ENCODE measurements at regions not wholly inside any gene's neighbourhood (a gene's known extent, or its start where the extent isn't known, plus 50 kb on each side); places are given as distances from the start of the nearest gene placed in this dataset.

DNA sequence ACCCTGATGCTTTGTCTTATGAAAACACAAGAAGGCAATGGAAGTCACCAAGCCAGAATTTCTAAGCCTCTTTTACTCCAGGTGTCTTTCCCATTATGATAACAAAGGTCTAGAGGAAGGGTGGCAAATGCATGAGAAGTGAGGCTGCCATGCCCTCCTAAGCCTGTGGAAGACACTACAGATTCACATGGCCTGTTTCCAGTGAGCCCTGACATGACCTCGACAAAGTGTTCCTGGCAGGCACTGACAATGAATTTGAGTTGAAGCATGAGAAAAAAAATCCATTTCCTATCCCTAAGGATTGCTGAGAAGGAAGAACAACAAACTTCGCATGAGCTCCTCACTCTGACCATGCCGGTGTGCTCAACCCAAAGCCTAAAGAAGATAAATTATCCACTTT is 268.0 kb downstream of the HTR7 start:
- H3K4me2 ChIP-seq (ENCODE audit: low read depth, low read length): no peak overlapping the region
- no peaks in the 10 kb centered on the region for H3K36me3 ChIP-seq (replicated peaks in 1 of 2; ENCODE audit: control insufficient read depth in 1 of 2, insufficient read depth in 2 of 2, low read length in 2 of 2)
- intact Hi-C loops (cut with micrococcal nuclease; ENCODE audit: unreplicated experiment): no loop called here
- in situ Hi-C loops (cut with HindIII; ENCODE audit: extremely low pct_ligation_motif_present, low pct_unique_long_range_greater_than_20kb): loop anchor here (5.0 kb wide), 1 partner anchor 798 kb away; no protein-coding TSS in a partner anchor
- no peaks in the 10 kb centered on the region for H3K79me2 ChIP-seq (ENCODE audit: insufficient read depth, low read length)
- no peak for FAIRE-seq
- TF ChIP-seq, protein P1, sequence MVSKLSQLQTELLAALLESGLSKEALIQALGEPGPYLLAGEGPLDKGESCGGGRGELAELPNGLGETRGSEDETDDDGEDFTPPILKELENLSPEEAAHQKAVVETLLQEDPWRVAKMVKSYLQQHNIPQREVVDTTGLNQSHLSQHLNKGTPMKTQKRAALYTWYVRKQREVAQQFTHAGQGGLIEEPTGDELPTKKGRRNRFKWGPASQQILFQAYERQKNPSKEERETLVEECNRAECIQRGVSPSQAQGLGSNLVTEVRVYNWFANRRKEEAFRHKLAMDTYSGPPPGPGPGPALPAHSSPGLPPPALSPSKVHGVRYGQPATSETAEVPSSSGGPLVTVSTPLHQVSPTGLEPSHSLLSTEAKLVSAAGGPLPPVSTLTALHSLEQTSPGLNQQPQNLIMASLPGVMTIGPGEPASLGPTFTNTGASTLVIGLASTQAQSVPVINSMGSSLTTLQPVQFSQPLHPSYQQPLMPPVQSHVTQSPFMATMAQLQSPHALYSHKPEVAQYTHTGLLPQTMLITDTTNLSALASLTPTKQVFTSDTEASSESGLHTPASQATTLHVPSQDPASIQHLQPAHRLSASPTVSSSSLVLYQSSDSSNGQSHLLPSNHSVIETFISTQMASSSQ (IDR thresholded peaks at IDR 0.05; ENCODE audit: low read depth): no peak
- TF ChIP-seq, protein P1 (CRISPR knock-in tag; IDR thresholded peaks at IDR 0.05; ENCODE audit: borderline replicate concordance): no peak
- TF ChIP-seq, protein P2, sequence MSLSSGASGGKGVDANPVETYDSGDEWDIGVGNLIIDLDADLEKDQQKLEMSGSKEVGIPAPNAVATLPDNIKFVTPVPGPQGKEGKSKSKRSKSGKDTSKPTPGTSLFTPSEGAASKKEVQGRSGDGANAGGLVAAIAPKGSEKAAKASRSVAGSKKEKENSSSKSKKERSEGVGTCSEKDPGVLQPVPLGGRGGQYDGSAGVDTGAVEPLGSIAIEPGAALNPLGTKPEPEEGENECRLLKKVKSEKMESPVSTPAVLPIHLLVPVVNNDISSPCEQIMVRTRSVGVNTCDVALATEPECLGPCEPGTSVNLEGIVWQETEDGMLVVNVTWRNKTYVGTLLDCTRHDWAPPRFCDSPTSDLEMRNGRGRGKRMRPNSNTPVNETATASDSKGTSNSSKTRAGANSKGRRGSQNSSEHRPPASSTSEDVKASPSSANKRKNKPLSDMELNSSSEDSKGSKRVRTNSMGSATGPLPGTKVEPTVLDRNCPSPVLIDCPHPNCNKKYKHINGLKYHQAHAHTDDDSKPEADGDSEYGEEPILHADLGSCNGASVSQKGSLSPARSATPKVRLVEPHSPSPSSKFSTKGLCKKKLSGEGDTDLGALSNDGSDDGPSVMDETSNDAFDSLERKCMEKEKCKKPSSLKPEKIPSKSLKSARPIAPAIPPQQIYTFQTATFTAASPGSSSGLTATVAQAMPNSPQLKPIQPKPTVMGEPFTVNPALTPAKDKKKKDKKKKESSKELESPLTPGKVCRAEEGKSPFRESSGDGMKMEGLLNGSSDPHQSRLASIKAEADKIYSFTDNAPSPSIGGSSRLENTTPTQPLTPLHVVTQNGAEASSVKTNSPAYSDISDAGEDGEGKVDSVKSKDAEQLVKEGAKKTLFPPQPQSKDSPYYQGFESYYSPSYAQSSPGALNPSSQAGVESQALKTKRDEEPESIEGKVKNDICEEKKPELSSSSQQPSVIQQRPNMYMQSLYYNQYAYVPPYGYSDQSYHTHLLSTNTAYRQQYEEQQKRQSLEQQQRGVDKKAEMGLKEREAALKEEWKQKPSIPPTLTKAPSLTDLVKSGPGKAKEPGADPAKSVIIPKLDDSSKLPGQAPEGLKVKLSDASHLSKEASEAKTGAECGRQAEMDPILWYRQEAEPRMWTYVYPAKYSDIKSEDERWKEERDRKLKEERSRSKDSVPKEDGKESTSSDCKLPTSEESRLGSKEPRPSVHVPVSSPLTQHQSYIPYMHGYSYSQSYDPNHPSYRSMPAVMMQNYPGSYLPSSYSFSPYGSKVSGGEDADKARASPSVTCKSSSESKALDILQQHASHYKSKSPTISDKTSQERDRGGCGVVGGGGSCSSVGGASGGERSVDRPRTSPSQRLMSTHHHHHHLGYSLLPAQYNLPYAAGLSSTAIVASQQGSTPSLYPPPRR (CRISPR knock-in tag; IDR thresholded peaks at IDR 0.05; ENCODE audit: borderline replicate concordance): no peak
- TF ChIP-seq, protein P3, sequence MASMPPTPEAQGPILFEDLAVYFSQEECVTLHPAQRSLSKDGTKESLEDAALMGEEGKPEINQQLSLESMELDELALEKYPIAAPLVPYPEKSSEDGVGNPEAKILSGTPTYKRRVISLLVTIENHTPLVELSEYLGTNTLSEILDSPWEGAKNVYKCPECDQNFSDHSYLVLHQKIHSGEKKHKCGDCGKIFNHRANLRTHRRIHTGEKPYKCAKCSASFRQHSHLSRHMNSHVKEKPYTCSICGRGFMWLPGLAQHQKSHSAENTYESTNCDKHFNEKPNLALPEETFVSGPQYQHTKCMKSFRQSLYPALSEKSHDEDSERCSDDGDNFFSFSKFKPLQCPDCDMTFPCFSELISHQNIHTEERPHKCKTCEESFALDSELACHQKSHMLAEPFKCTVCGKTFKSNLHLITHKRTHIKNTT (CRISPR knock-in tag; IDR thresholded peaks at IDR 0.05): no peak
- TF ChIP-seq, protein P4, sequence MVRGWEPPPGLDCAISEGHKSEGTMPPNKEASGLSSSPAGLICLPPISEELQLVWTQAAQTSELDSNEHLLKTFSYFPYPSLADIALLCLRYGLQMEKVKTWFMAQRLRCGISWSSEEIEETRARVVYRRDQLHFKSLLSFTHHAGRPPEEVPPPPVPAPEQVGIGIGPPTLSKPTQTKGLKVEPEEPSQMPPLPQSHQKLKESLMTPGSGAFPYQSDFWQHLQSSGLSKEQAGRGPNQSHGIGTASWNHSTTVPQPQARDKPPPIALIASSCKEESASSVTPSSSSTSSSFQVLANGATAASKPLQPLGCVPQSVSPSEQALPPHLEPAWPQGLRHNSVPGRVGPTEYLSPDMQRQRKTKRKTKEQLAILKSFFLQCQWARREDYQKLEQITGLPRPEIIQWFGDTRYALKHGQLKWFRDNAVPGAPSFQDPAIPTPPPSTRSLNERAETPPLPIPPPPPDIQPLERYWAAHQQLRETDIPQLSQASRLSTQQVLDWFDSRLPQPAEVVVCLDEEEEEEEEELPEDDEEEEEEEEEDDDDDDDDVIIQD (CRISPR knock-in tag; IDR thresholded peaks at IDR 0.05; ENCODE audit: low read depth): no peak
- no peak for TF ChIP-seq GFI1 (CRISPR knock-in tag; IDR thresholded peaks at IDR 0.05; ENCODE audit: borderline replicate concordance)
- no peak for TF ChIP-seq ZNF383 (CRISPR knock-in tag; IDR thresholded peaks at IDR 0.05; ENCODE audit: borderline replicate concordance)
- no peak for TF ChIP-seq ZNF615 (CRISPR knock-in tag; IDR thresholded peaks at IDR 0.05; ENCODE audit: borderline replicate concordance)
- TF ChIP-seq ETV5 (CRISPR knock-in tag; IDR thresholded peaks at IDR 0.05; ENCODE audit: borderline replicate concordance): no peak
- TF ChIP-seq KLF15 (CRISPR knock-in tag; IDR thresholded peaks at IDR 0.05; ENCODE audit: borderline replicate concordance): no peak
- TF ChIP-seq WIZ (CRISPR knock-in tag; IDR thresholded peaks at IDR 0.05): no peak
- H3K9ac ChIP-seq (ENCODE audit: insufficient read depth, low read depth, low read length): no peak overlapping the region
- no peak for DNase-seq (ENCODE audit: low spot score)
- POLR2A ChIA-PET: no interaction called here
- H3K27me3 ChIP-seq (ENCODE audit: control insufficient read depth in 1 of 2, insufficient read depth in 2 of 2, low read length in 2 of 2): no peaks in the 10 kb centered on the region
- WGBS (ENCODE audit: low lambda C conversion rate): 29% methylated on average over 3 of the region's 3 CpGs
- no peaks in the 10 kb centered on the region for H4K20me1 ChIP-seq (ENCODE audit: insufficient read depth, low read length)
- BruUV-seq (replicated peaks): no TSS peak
- peaks cover 10% of the 10 kb centered on the region for H3K4me1 ChIP-seq (ENCODE audit: insufficient read depth, low read length)
- no peak overlapping the region for H3K27ac ChIP-seq (ENCODE audit: extremely low read length, insufficient read depth, low read length)
- ATAC-seq: no peak
- H3K4me3 ChIP-seq (replicated peaks in 1 of 3; ENCODE audit: insufficient read depth in 1 of 3, low read depth in 2 of 3, low read length in 3 of 3): no peak overlapping the region
- no peaks in the 10 kb centered on the region for H3K9me3 ChIP-seq (ENCODE audit: low read length)
- CTCF ChIA-PET (ENCODE audit: low intra/inter-chr PET ratio, low total read pairs): no interaction called here
- H2AFZ ChIP-seq (ENCODE audit: low read length): no peak overlapping the region

Data from HepG2 (cell line).